ENCODE measurements at regions not wholly inside any gene's neighbourhood (a gene's known extent, or its start where the extent isn't known, plus 50 kb on each side); places are given as distances from the start of the nearest gene placed in this dataset.
A peak's percentile ranks its signal among the peaks of the same experiment; 100 is the strongest.

DNA sequence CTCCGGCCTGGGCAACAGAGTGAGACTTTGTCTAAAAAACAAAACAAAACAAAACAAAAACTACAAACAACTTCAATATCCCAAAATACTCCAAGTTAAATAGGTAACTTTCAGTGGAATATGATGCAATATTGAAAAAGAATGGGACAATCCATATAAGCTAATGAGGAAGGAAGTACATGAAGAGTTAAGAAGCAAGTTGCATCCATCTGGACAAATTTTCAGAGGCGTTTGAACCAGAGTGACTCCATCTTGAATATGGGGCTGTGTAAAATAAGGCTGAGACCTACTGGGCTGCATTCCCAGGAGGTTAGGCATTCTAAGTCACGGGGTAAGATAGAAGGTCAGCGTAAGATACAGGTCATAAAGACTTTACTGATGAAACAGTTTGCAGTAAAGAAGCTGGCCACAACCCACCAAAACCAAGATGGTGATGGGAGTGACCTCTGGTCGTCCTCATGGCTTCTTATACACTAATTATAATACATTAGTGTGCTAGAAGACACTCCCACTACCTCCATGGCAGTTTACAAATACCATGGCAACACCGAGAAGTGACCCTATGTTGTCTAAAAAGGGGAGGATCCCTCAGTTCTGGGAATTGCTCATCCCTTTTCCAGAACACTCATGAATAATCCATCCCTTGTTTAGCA is 58.1 kb upstream of the LCTL start (continued):
- TF ChIP-seq THRAP3 (IDR thresholded peaks at IDR 0.05; ENCODE audit: borderline replicate concordance) (no peak), MAFF (IDR thresholded peaks at IDR 0.05; ENCODE audit: low read length) (no peak), BCL6 (CRISPR knock-in tag; IDR thresholded peaks at IDR 0.05) (peak; percentile 97), ZC3H8 (IDR thresholded peaks at IDR 0.05) (no peak), ZNF133 (CRISPR knock-in tag; IDR thresholded peaks at IDR 0.05) (peak; percentile 96), ZNF232 (CRISPR knock-in tag; IDR thresholded peaks at IDR 0.05) (no peak), PHF8 (IDR thresholded peaks at IDR 0.05; ENCODE audit: borderline replicate concordance, low read length) (no peak), ZNF146 (CRISPR knock-in tag; IDR thresholded peaks at IDR 0.05; ENCODE audit: unreplicated experiment) (no peak), FOSL1 (tag; conservative IDR thresholded peaks at IDR 0.05) (peak; percentile 66), CEBPG (CRISPR knock-in tag; IDR thresholded peaks at IDR 0.05) (peak; percentile 43; the same call in 1 of the 2 replicates), CEBPG (tag; conservative IDR thresholded peaks at IDR 0.05 in 1 of 2, IDR thresholded peaks at IDR 0.05 in 1 of 2) (peak; percentile 92 to 96), HOXB6 (CRISPR knock-in tag; IDR thresholded peaks at IDR 0.05; ENCODE audit: borderline replicate concordance) (peak; percentile 95), FOXA1 (IDR thresholded peaks at IDR 0.05; ENCODE audit: borderline replicate concordance) (no peak), JUNB (CRISPR knock-in tag; conservative IDR thresholded peaks at IDR 0.05) (peak; percentile 77), WHSC1 (IDR thresholded peaks at IDR 0.05; ENCODE audit: low read length) (no peak), HNRNPL (IDR thresholded peaks at IDR 0.05; ENCODE audit: low read depth, low read length) (no peak)
- TF ChIP-seq, protein P1, sequence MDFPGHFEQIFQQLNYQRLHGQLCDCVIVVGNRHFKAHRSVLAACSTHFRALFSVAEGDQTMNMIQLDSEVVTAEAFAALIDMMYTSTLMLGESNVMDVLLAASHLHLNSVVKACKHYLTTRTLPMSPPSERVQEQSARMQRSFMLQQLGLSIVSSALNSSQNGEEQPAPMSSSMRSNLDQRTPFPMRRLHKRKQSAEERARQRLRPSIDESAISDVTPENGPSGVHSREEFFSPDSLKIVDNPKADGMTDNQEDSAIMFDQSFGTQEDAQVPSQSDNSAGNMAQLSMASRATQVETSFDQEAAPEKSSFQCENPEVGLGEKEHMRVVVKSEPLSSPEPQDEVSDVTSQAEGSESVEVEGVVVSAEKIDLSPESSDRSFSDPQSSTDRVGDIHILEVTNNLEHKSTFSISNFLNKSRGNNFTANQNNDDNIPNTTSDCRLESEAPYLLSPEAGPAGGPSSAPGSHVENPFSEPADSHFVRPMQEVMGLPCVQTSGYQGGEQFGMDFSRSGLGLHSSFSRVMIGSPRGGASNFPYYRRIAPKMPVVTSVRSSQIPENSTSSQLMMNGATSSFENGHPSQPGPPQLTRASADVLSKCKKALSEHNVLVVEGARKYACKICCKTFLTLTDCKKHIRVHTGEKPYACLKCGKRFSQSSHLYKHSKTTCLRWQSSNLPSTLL (IDR thresholded peaks at IDR 0.05), result no peak
- TF ChIP-seq, protein P2, sequence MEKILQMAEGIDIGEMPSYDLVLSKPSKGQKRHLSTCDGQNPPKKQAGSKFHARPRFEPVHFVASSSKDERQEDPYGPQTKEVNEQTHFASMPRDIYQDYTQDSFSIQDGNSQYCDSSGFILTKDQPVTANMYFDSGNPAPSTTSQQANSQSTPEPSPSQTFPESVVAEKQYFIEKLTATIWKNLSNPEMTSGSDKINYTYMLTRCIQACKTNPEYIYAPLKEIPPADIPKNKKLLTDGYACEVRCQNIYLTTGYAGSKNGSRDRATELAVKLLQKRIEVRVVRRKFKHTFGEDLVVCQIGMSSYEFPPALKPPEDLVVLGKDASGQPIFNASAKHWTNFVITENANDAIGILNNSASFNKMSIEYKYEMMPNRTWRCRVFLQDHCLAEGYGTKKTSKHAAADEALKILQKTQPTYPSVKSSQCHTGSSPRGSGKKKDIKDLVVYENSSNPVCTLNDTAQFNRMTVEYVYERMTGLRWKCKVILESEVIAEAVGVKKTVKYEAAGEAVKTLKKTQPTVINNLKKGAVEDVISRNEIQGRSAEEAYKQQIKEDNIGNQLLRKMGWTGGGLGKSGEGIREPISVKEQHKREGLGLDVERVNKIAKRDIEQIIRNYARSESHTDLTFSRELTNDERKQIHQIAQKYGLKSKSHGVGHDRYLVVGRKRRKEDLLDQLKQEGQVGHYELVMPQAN (IDR thresholded peaks at IDR 0.05; ENCODE audit: borderline replicate concordance), result no peak
- TF ChIP-seq, protein P3, sequence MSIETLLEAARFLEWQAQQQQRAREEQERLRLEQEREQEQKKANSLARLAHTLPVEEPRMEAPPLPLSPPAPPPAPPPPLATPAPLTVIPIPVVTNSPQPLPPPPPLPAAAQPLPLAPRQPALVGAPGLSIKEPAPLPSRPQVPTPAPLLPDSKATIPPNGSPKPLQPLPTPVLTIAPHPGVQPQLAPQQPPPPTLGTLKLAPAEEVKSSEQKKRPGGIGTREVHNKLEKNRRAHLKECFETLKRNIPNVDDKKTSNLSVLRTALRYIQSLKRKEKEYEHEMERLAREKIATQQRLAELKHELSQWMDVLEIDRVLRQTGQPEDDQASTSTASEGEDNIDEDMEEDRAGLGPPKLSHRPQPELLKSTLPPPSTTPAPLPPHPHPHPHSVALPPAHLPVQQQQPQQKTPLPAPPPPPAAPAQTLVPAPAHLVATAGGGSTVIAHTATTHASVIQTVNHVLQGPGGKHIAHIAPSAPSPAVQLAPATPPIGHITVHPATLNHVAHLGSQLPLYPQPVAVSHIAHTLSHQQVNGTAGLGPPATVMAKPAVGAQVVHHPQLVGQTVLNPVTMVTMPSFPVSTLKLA (conservative IDR thresholded peaks at IDR 0.05), result peak; percentile 33 to 50; a peak in 2 of 4 replicates

Measured in K562 (cell line).